NCI-H1930 (cell line): ENCODE measurements at regions not wholly inside any gene's neighbourhood (a gene's known extent, or its start where the extent isn't known, plus 50 kb on each side); places are given as distances from the start of the nearest gene placed in this dataset.

Source experiments
- DNase-seq, 2 experiments: peaks; one replicate each; lab custom pipeline; 2025; lab: John Stamatoyannopoulos, UW

DNA sequence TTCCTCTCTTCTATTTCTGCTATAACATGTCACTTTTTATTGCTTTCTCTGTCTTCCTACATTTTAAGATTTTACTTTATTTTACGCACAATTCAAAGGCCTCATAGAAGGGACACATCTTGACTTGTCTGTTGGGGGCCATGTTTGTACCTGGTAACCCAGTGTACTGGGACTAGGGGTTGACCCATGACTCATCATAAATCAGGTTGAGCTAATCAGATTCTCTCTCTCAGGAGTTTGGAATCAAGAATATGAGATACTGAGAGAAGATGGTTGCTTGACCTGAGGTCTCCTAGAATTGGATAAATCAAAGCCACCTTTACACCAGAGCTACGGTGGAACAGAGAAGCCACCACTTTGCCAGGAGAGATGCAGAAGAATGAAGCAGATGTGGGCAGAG lies 153.0 kb downstream of the UXS1 start:
- DNase-seq = no peak

DNA sequence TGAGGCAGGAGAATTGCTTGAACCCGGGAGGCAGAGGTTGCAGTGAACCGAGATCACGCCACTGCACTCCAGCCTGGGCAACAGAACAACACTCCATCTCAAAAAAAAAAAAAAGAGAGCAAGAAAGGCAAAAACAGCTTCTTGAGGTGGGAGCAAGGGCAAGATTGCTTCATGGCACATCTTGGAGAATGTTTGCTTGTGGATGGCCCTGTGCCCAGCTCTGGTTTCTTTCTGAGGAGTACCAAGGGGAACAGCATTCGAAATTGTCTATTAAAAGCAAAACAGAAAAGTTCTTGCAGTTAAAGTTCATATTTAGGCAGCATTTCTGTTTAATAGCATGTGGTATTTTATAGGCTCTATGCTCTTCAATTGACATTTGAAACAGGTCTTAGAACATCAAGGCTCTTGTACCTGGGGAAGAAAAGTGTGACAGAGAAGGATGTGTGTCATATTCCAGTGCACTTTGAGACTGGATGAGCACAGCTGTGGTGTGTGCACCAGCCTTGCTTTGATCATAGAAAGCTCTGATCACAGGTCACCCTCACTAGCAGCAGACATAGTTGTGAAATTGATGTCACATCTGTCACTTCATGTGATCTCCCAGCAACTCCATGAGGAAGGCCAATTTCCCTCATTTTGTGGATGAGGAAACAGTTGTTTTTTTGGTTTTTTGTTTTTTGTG lies 154.3 kb downstream of the UXS1 start:
- DNase-seq = no peak

DNA sequence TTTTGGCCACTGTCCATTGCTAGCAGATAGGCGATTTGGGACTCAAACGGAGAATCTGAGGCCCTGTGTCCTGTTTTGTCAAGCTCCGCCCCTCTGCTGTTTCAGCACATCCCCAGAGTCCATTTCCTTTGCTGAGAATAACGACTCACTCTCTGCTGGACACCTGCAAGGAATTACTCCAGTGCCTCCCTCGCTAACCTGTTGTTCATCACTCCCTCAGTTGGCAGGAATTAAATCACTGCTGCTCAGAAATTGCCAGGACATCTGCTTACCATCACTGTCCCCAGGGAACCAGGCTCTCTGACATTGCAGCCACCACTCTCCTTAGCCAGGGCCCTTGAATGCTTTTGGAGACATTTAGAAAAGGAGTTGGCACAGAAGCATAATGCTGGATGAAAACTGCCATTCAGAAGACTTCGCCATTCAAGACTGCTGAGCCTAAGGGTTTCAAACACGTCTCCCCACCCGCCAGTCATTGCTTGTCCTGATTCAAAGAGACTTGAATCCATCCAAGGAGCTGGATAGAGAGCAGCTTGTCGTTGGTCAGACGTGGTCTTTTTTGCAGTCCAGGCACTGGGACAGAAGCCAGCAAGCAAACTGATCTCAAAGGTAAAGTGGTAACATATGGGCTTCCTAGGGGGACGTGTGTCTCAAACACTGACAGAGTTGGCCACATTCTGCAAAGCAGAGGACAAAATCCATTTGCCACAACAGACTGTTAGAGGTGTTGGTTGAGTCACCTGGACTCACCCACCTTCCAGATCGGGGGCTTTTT lies 155.3 kb downstream of the UXS1 start:
- DNase-seq = no peak

DNA sequence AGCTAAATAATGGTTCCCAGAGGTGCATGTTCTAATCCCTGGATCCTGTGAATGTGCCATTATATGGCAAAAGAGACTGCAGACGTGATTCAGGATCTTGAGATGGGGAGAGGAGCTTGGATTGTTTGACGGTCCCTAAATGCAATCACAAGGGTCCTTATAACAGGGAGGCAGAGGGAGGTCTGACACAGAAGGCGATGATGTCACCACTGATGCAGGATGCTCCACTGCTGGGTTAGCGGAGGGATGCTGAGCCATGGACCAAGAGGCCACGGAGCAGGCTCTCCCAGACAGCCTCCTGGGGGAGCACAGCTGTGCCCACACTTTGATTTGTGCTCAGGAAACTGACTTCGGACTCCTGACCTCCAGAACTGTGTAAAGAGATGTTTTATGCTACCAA lies 156.2 kb downstream of the UXS1 start:
- no peak for DNase-seq

DNA sequence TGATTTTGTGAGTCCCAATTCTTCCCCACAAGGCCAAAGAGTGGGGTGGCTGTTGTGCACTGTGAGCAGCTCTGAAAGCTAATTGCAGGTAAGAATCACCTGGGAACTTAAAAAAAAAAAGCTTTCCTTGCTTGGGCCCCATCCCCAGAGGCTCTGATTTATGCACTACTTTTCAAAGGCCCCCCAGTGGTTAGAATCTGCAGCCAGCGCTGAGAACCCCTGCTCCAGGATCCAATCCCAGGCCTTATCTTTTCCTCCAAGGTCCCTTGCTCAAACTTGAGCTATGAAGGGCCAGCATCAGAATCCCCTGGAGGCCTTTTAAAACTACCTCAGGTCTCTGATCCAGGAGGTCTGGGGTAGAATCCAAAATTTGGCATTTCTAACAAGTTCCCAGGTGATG lies 156.8 kb downstream of the UXS1 start:
- DNase-seq = no peak

DNA sequence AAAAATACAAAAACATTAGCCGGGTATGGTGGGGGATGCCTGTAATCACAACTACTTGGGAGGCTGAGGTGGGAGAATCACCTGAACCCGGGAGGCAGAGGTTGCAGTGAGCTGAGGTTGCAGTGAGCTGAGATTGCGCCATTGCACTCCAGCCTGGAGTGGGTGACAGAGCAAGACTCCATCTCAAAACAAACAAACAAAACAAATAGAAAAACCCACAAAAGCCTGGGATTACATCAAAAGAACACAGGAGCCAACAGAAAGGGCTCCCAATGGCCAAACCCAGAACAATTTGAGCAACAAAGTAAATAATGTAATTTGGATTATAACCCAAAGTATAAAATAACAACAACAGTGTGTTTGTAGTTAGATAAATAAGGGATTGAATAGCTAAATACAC lies 159.8 kb downstream of the UXS1 start:
- no peak for DNase-seq

DNA sequence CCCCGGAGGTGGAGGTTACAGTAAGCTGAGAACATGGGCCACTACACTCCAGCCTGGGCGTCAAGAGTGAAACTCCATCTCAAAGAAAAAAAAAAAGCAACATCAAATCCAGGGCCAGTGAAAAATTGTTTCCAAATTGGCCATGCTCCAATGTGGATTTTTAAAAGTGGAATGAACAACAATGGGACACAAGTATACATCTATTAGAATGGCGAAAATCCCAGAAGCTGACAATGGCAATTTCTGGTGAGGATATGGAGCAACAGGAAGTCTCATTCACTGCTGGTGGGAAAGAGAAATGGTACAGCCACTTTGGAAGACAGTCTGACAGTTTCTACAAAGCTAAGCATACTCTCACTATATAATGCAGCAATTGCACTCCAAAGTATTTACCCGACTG lies 161.4 kb downstream of the UXS1 start:
- no peak for DNase-seq

DNA sequence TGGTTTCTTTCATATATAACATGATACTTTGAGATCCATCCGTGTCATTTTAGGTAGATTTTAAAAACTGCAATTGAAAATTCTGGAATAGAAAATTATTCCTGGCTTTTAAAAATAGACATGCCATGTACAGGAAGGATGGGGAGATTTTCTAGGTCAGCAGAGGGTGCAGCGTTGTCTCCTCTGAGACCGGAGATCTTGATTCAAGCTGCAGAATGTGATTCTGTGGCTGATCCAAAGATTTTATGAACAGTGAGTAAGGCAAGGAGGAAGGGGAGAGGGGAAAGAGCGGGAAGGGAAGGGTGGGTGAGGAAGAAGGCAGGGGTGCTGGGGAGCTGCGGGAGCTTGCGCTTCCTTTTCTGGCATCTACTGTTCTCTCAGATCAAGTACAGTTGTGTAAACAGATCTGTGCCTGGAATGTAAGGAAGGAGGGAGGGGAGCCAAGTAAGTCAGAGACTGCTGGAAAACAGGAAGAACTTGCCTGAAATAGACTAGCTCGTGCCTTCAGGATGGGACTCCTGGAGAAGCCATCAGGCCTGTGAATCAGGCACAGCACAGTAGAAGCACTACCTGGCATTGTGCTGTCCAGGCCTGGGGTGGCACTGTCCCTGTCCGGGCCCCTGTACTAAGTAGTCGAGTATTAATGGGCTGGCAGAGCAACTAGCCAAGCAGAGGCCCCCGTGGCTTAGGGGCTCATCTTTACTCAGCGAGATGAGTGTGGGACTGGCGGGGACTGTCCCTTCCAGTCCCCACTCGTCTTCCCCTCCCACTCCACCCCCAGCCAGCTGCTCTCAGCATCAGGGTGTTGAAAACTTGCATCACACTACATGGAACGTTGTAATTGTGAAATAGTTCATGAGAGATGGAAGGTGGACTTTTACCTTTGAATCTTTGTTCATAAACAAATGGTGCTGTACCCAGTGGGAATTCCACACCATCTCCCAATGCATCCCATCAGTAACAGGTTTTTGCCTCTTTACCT lies 163.5 kb downstream of the UXS1 start:
- DNase-seq = no peak

DNA sequence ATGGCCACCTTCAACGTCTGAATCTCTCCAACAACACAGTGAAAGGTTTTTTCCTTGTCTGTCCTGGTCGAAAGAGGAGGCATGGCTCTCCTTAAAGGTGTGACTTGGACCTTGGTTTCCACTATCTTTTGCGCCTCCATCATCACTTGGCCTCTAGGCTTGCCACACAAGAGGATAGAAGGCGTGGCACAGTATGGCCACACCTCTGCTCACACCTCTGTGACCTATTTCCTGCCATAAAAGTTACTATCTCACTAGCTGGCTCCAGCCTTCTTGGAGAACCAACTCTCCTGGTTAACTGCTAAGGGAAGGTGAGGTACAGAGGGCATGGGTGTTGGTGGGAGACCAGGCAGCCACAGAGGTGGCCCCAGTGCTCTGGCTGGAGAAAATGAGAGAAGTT lies 165.9 kb downstream of the UXS1 start:
- no peak for DNase-seq

DNA sequence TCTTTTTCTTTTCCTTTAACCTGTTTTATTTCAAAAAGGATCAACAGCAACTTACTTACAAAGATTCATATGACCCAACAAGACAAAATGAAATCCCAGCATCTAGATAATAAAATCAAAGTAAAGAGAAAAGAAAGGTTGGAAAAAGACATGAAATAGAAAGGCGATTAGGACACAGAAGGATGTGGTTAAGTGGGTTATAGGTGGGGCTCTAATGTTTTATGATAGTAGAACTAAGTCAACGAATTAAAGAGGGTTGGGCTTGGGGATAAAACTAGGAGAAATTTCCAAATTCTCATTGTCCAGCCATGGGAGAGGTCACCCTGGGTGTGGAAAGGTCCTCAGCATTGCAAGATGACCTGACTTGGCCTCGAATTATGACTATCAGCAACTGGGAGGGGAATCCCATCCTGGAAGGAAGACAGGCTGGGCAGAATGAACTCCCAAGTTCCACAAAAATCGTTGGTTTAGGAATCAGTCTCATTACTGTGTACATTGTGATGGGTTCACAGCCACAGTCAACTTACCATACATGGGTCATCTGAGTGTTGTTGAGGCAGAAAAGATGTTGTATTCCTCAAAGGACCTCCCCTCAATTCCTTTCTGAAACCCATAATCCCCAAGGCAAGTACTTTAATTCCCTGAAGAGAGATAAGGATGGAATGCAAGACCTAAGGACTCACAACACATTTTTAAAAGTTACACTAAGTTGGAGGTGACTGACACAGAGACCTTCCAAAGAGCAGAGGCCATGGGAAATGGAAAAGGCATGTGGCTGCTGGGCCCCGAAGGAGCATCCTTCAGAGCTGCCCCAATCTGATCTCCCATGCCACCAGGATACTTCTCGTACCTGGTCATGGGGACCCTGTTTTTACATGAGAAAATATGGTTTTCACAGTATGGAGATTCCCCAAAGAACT lies 167.6 kb downstream of the UXS1 start:
- DNase-seq = no peak

DNA sequence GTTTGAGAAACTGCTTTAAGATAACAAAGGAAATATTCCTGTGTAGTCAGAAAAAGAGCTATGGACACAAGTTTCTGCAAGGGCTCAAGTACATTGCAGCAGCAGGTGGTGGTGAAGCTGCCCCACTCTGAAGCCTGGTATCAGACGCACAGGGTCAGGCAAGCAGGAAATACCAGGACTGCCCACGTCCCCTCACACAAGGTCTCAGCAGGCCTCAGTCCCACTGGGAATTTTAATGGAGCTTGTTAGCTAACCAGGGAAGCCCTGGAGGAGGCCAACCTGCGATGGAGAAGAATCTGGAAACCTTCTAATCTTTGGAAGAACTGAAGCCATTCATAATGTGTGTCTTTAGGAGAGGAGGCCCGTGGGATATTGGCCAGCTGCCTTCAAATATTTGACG lies 168.3 kb downstream of the UXS1 start:
- no peak for DNase-seq

DNA sequence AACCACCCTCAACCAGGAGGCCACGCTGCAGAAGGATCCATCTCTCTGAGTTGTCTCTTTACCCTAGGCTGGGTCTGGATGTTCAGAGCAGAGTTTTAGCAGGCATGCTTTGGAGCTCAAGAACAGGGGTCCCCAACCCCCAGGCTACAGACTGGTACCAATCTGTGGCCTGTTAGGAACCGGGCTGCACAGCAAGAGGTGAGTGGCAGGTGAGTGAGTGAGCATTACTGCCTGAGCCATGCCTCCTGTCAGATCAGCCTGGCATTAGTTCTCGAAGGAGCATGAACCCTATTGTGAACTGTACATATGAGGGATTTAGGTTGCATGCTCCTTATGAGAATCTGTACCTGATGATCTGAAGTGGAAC lies 172.5 kb downstream of the UXS1 start:
- DNase-seq = no peak

DNA sequence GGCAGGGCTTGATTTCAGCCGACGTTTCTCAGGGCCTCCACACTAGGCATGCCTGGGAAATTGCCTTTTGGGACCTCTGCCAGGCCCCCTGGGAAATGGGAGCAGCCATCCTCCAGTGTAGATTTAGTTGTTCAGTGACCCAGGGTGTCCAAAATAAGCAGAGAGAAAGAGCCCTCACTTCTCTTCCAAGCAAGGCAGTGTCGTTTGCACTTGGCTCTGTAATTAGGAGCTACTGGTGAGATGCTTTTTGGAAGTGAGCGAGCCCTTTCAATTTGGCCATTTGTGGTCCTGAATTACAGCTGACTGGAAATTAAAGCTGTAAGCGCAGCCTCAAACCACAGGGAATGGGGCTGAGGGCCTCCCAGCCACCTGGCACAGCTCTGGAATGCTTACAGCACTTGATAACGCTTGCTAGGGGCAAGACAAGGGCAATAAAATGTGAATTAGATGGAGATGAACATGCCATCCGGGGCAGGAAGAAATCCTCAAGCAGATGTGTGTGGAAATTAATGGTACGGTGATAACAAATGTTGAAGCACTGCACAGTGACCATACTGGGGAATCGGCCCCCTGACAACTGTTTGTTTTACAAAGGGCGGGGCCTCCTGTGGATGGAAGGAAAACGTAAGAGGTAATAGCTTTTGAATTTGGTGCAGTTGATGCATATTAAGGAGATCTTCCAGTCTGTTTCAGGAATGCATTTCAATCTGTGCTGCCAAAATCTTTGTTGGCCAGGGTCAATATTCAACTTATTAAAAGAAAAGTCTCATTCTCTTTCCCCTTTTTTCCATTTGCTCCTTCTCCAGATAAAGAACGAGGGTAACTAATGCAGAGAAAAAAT lies 173.1 kb downstream of the UXS1 start:
- no peak for DNase-seq

DNA sequence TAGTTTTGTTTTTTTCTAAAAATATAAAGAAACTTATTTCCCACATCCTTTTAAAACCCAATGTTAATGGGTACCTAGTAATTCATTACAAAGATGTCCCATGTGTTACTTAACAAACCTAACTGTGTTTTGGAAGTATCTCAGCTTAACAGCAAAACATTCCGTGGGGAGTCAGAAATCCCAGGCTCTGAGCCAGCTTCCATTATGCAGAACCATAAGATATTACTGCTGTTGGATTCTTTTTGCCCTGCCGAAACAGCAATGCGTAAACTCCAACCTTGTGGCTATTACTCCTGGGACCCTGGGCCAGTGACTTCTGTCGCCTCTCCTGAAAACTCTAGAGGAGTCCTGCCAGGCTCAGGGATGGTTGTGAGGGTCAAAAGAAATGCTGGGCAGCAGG lies 174.1 kb downstream of the UXS1 start:
- no peak for DNase-seq

DNA sequence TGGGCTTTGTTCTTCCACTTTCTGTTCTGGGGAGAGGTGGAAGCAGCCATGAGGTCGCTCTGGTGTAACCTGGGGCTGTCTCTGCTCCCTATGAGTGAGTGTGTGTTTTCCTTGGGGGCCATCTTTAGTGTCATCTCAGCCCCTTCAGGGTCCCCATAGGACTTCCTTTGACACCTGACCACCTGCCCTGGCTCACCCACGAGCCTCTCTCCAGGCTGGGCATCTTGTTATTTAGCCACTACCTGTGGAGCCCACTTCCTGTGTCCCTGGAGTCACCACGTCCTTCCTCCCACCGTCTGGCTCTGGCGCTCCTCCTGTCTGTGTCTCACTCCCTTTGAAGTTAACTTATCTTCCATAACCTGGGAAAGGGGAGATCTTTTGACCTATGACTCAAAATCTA lies 176.0 kb downstream of the UXS1 start:
- DNase-seq = no peak

DNA sequence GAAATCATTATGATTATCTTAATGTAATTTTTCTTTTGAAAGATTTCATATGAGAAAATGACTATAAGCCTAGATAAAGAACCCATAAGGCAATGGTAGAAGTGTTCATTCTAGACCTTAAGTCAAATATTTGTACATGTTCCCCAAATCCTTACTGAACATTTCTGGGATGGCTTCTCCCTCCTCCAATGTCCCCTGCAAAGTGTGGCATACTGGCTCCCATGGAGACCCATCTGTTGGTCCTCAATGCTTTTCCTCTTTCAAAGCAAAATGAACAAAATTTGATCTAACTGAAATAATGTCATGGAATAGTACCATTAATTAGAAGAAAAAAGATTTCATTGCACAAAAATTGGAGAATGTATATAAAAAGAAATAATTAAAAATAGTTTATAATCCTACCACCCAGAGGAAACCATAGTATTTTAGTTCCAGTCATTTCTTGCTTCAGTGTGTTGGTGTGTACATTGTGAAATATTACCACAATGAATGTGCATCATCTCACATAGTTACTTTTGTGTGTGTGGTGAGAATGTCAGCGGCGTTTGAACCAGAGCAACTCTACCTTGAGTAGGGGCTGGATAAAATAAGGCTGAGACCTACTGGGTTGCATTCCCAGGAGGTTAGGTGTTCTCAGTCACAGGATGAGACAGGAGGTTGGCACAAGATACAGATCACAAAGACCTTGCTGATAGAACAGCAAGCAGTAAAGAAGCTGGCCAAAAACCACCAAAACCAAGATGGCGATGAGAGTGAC lies 181.3 kb downstream of the UXS1 start:
- DNase-seq = no peak

DNA sequence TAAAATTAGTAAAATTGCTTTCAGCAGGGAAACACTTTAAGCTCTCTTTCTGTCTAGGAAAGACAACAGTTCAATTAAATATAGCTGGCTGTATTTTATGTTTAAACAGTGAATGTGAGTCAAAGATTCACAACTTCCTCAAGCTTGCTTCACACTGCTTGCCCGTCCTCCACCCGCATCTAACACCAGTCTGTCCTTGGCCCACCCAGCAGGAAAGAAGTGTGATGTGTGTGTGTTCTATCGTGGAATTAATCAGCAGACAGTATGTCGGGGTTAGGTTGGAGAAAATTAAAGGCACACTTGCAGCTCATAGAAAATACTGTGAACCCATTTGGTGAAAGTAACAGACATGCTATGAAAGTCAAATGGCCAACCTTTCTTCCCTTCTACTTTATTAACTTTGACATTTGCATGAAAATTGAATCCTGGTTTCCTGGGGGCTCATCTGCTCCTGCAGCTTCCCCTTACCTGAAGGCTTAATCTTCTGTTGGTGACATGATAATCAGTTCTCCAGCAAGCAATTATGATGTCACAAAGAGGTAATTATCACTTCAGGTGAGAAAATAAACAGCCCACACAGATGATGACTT lies 182.0 kb downstream of the UXS1 start:
- no peak for DNase-seq

DNA sequence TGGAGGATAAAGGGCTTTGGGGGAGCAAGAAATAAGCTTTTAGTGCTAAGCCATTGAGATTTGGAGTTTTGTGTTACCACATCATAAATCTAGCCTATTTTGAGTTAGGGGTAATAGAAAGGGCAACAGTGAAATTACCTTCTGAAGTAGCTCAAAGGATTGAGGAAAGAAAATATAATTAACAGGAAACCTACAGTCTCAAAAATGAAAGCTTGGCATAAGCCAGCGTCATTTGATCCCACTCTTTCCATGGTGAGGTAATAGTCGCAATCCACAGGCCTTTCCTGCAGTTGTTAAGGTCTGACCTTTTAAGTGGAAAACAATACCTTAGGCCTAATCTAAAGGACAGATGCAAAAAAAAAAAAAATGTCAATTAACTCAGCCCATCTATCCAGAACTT lies 182.7 kb downstream of the UXS1 start:
- no peak for DNase-seq

DNA sequence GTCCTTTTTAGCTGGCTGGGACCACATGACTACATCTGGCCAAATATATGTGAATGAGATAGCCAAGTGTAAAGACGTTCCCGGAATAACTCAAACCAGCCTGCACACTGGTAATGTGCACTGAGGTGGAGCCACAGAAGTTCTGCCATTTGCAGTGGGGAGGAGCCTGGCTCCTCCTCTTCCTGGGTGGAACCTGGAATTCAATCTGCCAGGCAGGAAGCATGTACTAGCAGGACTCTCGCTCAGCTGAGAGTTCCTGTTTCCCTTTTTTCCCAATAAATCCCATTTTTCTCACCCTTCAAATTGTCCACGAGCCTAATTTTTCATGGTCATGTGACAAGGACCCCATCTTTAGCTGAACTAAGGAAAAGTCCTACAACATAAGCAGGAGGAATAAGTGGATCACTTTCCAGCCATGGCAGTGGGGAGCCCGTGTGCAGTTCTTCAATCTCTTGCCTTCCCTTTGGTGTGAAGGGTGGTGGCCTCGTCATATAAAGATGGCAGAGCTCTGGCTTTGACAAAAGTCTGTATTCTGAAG lies 183.2 kb downstream of the UXS1 start:
- DNase-seq = no peak
